GM19463 (cell line): ENCODE measurements at regions not wholly inside any gene's neighbourhood (a gene's known extent, or its start where the extent isn't known, plus 50 kb on each side); places are given as distances from the start of the nearest gene placed in this dataset.
"Not testable (repeated sequence)": the region's sequence is repeated elsewhere in the genome, so short reads cannot be mapped to it uniquely, and the experiment has no call there.

ENCODE experiments used
- ATAC-seq: cut with Tn5 transposase; IDR thresholded peaks from one replicate; pipeline ENCODE4 v1.9.1; 2021; ENCODE audit warnings: mild to moderate bottlenecking, moderate library complexity; ENCODE audit not compliant: unreplicated experiment

DNA sequence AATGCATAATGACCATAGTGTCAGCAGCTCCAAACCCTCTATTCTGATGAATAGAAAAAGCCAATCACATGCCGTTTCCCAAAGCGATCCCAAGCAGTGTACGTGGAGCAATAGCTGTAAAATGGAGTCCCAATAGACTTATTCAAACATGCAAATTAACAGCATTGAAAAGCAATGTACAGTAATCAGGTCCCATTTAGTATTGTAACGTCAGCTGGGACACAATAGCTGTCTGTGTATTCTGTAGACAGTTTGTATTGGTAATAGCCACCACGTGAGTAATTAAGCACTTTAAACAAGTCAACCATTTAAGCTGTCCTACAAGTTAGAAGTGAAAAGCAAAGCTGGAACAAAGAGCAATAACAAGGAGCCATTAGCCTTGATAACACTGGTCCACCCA is 698.2 kb downstream of the PCDH17 start:
- no peak for ATAC-seq

DNA sequence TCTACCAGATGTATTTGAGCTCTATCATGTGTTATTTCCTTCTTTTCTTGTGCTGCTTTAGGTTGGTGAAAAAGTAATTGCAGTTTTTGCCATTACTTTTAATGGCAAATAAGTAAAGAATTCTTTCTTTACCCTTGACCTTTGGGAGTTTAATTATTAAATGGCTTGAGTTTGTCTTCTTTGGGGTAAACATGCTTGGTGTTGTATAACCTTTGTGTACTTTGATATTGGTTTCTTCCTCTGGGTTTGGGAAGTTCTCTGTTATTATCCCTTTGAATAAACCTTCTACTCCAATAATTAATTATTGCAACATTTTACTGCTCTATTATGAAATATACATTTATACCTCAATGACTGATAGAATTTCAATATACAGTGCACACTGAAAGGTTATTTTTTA is 709.4 kb downstream of the PCDH17 start:
- ATAC-seq: no peak

DNA sequence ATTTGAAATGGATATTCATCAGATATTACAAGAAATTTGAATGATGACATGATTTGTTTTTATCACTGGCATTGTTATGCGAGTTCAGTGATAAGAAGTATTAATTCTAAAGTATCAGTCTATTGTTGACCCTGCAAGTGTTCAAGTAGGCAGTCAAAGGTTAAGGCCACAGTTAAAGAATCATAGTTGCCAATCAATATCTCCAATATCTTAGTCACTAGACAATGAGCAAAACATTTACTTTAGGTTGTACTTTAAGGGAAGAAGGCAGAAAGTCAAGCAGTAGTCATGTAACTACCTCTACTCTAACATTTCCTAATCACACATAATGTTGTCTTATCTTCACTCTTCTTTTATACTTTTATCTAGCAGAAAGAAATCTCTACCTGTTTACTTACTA is 709.8 kb downstream of the PCDH17 start:
- no peak for ATAC-seq

DNA sequence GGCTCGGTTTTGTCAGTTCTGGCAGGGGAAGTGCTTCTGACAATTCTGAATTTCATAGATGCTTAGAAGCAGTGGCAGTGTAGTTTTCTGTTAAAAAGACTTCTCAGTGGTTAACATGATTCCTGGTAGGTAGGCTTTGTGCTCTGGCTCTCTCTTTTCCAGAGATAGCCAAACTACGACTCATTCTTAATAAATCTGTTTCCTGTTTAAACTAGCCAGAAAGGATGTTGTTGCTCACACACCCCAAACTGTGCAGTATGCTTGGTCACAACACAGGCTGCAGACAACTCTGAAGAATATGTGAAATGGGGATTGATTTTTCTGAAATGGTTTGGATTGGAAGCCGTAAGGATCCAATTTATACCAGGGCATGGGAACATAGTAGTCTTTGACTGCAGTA is 711.5 kb downstream of the PCDH17 start:
- ATAC-seq: no peak

- ATAC-seq: not testable (repeated sequence)
Measured at GRCh38 chr13:58352100-58352499, 720.6 kb downstream of the PCDH17 start.

- no peak for ATAC-seq
Measured at GRCh38 chr13:58369936-58370335, 738.4 kb downstream of the PCDH17 start.

DNA sequence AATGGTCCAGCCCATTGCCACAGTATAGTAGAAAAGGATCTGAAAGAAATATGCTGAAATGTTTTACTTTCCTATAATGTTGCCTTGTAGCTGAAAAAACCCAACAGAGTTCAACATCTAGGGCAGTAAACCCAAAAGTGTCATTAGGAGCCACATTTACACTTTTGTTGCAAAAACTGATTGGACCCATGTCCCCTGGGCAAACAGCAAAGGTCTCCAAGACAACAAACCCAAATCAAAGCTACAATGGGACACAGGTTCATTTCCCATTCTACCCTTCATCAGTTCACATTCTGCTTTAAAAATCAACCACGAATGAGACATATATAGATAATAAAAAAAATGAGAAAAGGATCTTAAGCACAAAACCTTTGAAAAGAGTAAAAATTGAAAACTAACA is 744.8 kb downstream of the PCDH17 start:
- ATAC-seq: no peak

- ATAC-seq: no peak
Measured at GRCh38 chr13:58376775-58377174, 745.2 kb downstream of the PCDH17 start.

GRCh38 chr13:58379221-58379620 is 747.7 kb downstream of the PCDH17 start:
- no peak for ATAC-seq

- not testable (repeated sequence) for ATAC-seq
Measured at GRCh38 chr13:58385336-58385735, 753.8 kb downstream of the PCDH17 start.

- no peak for ATAC-seq
Measured at GRCh38 chr13:58397596-58398387, 766.2 kb downstream of the PCDH17 start.

GRCh38 chr13:58399263-58399662 is 767.7 kb downstream of the PCDH17 start:
- ATAC-seq: no peak

DNA sequence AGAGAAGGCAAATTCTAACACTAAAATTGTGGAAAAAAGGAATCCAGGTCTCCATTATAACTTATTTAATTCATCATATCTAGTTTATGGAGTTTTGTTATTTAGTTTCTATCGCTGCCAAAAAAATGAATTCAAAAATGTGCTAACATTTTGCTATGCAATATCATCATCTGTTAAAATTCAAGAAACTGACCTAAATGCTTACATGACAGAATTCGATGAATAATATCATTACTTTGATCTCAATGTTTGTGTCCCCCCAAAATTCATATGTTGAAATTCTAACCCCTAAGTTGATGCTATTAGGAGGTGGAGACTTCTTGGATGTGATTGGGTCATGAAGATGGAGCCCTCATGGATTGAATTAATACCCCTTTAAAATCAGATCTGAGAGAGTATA is 775.0 kb downstream of the PCDH17 start:
- no peak for ATAC-seq

GRCh38 chr13:58429917-58430316 is 798.4 kb downstream of the PCDH17 start:
- ATAC-seq: no peak

DNA sequence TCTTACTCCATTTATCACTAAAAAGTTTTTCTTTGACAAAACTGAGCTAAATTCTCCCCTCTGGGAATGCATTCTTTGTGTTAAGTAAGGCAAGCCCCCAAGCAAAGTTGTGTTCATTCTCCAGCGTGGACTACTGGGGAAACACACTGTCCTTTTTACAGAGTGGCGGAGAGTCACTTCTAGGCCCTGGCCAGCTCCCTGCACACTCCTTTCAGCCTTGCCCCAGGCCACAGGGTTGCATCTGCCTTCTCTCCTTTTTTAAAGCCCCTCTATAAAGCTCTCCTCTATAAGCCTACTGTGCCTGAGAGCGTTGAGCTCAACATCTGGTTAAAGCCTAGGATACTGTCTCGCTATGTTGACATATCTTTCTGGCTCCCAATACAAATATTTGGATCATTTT is 803.4 kb downstream of the PCDH17 start:
- ATAC-seq: no peak

- ATAC-seq: no peak
Measured at GRCh38 chr13:58437427-58437826, 805.9 kb downstream of the PCDH17 start.

- no peak for ATAC-seq
Measured at GRCh38 chr13:58446979-58447378, 815.4 kb downstream of the PCDH17 start.

DNA sequence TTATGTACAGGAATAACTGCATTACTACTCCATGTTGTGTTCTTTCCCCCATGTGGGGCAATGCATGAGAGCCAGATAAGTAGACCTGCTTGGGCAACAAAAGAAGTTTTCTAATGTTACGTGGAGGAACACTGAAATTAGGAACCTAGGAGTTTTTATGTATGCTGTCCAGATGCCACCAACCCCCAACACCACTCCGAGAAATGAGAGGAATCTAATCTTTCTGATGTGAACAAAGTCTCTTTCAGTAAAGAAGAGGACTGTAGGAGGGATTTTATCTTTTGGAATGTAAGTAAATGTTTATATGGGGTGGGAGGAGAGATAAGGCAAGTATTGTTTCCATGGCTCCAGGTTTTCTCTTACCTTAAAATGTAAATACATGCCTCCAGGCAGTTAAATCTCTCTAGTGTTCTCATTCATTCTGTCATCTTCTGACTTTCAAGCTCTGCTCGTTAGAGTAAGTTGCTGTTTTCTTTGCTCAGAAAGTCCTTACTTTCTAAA is 820.6 kb downstream of the PCDH17 start:
- no peak for ATAC-seq

DNA sequence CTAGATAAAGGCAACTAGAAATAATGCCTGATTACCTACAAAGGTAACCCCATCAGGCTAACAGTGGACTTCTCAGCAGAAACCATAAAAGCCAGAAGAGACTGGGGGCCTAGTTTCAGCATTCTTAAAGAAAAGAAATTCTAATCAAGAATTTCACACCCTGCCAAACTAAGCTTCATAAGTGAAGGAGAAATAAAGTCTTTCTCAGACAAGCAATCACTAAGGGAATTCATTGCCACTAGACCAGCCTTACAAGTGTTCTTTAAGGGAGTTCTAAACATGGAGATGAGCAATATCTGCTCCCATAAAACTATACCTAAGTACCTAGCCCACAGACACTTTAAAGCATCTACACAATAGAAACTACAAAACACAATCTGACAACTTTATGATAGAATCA is 823.5 kb downstream of the PCDH17 start:
- ATAC-seq: no peak

DNA sequence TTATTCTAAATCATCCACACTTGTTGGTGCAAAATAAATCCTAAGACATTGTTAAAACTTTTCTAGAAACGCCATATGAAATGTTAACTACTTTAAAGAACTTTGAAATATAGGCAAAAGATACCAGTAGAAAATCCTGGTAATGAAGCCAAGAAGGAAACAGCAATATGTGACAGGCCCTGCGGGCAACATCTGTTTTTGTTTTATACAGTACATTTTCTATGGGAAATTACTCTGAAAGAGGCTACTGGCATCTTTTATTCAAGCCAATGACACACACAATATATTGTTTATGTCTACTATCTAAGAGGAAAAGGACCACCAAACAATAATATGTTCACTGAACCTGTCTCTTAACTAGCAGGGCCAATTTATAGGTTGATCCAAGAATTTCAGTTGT is 829.7 kb downstream of the PCDH17 start:
- no peak for ATAC-seq

GRCh38 chr13:58463841-58464240 is 832.3 kb downstream of the PCDH17 start:
- ATAC-seq: no peak

- no peak for ATAC-seq
Measured at GRCh38 chr13:58467176-58467575, 835.6 kb downstream of the PCDH17 start.

DNA sequence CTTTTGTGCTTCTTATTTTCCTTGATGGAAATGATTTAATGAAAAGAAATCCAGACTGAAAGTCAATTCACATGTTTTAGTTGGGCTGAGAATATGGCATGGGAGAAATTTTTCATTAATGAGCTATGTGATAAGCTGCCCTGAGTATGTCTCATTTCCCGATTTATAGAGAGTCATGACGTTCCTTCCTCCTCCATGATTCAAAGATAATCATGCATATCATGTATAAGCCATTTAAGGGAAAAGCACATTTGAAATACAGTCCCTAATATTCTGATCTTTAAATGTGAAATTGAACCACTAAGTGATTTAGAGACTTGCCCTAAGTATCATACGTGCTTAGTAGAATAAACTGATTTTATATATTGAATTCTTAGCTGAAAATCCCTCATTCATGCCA is 840.9 kb downstream of the PCDH17 start:
- no peak for ATAC-seq
